MV-4-11 (cell line): ENCODE measurements at regions not wholly inside any gene's neighbourhood (a gene's known extent, or its start where the extent isn't known, plus 50 kb on each side); places are given as distances from the start of the nearest gene placed in this dataset.

Experiments used
- DNase-seq: peaks from one replicate; lab custom pipeline; 2025; lab: John Stamatoyannopoulos, UW

DNA sequence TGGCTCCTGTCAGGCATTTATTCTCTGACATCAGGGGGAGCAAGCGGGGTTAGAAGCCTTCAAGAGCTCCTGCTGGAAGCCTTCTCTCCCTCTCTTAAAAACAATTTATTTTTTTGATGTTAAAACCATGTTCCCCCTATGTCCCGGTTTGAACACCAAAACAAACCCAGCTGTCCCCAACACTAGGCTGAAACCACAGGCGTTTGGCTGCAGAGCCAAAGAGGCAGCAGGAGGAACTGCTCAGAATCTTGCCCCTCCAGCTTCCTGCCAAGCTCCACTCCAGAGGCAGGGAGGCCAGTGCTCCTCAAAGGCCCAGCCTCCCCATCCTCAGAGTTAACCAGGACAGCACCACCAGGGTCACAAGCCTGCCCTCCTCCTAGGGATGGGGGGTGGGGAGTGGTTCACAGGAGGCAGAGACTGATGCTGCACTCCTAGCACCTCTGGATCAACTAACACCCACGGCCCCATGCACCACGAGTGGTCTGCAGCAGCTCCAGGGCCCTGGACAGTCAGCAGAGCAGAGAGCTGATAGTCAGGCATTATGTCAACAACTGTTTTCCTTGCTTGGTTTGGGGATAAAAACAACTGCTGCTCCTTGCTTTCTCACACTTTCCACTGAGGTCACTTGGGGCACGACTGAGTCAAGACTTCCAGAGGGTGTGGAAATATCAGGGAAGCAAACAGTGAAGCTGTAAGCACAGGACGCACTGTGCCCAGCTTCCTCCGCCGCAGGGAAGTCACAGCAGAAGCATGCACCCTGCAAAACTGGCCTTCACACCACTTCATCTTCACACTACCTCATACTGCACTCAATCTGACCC is 96.5 kb upstream of the ADRA1B start:
- DNase-seq, result no peak

- DNase-seq, result no peak
Observed at GRCh38 chr5:159820692-159821091, 95.6 kb upstream of the ADRA1B start.

DNA sequence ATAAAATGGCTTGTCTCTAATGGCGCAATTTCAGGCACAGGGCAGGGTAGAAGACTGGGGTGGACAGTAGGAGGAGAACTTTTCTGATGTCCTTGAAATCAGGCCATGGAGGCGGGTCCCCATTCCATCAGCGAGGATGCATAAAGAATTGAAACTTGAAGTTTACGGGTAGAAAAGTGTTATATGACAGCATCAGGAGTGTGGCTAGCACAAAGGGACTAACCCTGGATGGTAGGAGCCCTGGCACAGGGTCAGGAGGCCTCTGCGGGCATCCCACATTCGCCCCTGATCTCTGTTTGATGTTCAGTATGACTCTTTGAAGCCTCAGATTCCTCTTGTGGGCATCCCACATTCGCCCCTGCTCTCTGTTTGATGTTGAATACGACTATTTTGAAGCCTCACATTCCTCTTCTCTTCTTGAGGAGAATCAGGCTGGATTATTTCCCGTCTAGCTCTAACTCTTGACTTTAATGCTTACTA is 94.8 kb upstream of the ADRA1B start:
- no peak for DNase-seq

- DNase-seq, result no peak
Observed at GRCh38 chr5:159824188-159825161, 91.8 kb upstream of the ADRA1B start.

DNA sequence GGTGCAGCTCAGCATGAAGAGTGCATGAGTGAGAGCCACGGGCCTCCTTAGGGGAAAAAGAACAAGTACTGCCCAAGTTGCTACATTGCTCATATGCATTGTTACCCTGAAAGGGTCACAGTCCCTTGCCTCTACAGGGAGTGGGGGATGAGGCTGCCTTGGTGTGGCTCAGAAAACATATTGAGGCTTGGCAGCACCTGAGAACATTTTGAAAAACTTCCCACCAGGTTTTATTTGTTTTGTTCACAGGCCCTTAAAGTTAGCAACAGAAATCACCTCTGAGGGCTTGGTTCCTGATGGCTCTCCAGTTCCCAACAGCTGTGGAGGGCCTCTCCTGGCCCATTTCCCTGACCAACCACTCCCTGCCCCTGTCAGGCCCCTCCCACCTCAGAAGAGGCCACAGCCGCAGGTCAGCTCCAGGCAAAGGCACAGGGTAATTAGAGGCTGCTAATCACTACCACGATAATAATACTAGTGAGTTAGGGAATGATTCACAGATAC is 90.7 kb upstream of the ADRA1B start:
- no peak for DNase-seq

GRCh38 chr5:159826351-159827214 is 89.7 kb upstream of the ADRA1B start:
- DNase-seq, result peak; percentile 7

DNA sequence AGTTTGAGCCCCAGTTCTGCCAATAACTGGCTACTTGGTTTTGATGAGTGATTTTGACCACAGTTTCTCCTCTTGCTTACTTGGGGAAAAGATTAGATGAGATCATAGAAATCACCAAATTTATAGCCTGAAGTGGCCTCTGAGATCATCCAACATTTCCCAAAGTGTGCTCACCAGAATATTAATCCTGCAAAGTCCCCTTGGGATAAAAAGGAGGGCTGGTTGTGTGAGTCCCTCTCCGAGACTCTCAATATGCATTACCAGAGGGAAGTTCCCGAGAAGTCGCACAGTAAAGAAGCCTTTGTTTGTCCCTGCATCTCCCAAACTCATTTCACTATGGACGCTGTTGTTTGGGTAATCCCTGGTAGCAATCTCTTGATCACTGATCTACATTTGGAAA is 88.4 kb upstream of the ADRA1B start:
- no peak for DNase-seq

GRCh38 chr5:159832073-159832472 is 84.2 kb upstream of the ADRA1B start:
- no peak for DNase-seq

DNA sequence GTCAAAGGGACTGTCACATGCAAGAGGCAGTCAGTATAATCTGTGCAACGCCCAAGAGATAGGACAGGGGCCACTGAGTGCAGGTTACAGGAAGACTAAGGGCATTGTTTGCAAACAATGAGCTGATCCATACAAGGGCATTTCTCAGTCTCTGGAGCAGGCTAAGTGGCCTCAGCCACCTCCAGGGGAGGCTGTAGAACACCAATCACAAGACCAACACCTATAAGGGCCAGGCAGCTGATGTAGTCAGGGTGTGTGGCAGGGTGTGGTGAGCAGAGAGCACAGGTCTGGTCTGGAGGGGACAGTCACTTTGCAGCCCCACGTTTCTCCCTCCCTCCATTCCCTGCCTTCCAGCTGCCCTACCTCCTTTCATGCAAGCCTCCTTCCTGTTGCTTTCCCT is 83.2 kb upstream of the ADRA1B start:
- DNase-seq, result no peak

- DNase-seq, result no peak
Observed at GRCh38 chr5:159833846-159834245, 82.4 kb upstream of the ADRA1B start.

- no peak for DNase-seq
Observed at GRCh38 chr5:159835548-159835947, 80.7 kb upstream of the ADRA1B start.

GRCh38 chr5:159836691-159837090 is 79.6 kb upstream of the ADRA1B start:
- DNase-seq, result no peak

- no peak for DNase-seq
Observed at GRCh38 chr5:159837860-159838259, 78.4 kb upstream of the ADRA1B start.

GRCh38 chr5:159838551-159839222 is 77.6 kb upstream of the ADRA1B start:
- DNase-seq, result no peak

GRCh38 chr5:159844267-159845121 is 71.8 kb upstream of the ADRA1B start:
- DNase-seq, result no peak

DNA sequence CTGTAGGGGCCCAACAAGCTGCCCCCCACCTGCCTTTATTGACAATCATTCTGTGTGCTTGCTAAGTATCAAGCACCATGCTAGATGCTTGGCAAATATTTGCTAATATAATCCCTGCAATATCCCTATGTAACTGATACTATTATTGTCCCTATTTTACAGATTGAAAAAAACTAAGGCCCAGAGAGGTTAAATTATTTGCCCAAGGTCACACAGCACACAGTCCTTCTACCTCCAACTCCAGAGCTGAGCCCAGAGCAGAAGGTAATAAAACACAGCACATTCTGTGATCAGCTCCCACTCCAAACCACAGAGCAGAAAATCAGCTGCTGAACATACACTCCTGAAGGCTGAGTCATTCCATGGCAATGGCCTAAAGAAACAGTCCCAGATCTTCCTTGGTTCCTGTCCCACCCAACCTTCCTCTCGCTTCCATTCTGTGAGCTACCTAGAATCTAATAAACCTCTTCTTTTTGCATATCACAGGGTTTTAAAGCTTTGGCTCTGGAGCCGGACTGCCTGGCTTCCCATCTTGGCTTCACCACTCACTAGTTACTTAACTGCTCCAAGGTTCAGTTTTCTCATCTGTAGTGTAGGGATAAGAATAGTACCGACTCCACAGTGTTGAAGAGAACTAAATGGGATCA is 66.7 kb upstream of the ADRA1B start:
- no peak for DNase-seq

DNA sequence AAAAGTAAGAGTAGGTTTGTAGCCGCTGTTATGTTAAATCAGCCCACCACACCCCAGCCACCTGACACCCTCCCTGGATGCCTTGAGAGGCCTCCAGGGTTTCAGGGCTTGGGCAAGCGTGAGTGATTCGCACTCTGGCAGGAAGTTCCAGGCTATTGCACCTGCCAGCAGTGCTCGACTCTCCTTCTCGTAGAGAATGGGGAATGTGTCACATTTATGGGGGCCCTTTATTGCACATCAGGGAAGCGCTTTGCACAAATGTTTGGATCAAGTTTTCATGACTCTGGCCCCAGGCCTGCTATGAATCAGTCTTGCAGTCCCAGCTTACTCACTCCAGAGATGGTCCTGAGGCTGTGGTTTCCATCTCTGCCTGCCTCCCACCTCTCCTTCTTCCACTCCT is 66.1 kb upstream of the ADRA1B start:
- DNase-seq, result no peak

GRCh38 chr5:159851053-159851452 is 65.2 kb upstream of the ADRA1B start:
- no peak for DNase-seq

GRCh38 chr5:159854916-159855315 is 61.4 kb upstream of the ADRA1B start:
- DNase-seq, result no peak
